ENCODE measurements at regions not wholly inside any gene's neighbourhood (a gene's known extent, or its start where the extent isn't known, plus 50 kb on each side); places are given as distances from the start of the nearest gene placed in this dataset.

GRCh38 chr14:49408187-49408933 is 177.8 kb downstream of the RPS29 start:
- intact Hi-C loops (cut with DNase I) = no loop called here

GRCh38 chr14:49405291-49405690 is 180.9 kb downstream of the RPS29 start:
- intact Hi-C loops (cut with DNase I) = no loop called here
- no peak for DNase-seq (ENCODE audit: low spot score)

More at GRCh38 chr14:49408187-49408933, 177.8 kb downstream of the RPS29 start:
- no peak for DNase-seq (ENCODE audit: low spot score)

GRCh38 chr14:49401373-49401772 is 184.8 kb downstream of the RPS29 start:
- no peak for DNase-seq (ENCODE audit: low spot score)
- intact Hi-C loops (cut with DNase I) = no loop called here

DNA sequence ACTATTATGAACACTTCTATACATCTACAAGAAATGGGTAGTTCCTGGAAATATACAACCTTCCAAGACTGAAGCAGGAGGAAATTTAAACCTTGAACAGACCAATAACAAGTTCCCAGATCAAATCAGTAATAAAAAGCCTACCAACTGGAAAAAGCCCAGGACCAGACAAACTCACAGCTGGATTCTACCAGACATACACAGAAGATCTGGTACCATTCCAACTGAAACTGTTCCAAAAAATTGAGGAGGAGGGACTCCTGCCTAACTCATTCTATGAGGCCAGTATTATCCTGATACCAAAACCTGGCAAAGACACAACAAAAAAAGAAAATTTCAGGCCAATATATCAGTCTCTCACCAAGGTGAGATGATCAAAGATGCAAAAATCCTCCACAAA is 189.4 kb downstream of the RPS29 start:
- no peak for DNase-seq (ENCODE audit: low spot score)
- intact Hi-C loops (cut with DNase I) = no loop called here

DNA sequence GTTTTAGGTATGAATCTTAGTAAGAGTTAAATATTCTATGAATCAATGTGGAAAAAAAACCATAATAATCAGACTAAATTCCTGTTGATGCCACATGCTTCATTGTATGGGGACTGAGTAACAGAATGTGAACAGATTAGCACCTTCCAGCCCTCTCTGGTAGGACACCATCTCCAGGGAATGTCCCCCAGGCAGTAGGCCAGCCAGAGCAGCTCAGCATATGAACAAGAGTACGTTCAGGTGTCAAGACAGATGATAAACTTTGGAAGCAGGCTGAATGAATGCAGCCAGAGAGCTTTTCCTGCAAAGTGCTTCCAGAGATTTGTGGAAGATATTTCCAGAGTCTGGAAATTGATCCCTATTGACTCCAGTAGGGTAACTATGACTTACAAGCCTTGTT is 204.4 kb downstream of the RPS29 start:
- intact Hi-C loops (cut with DNase I) = no loop called here
- no peak for DNase-seq (ENCODE audit: low spot score)

GRCh38 chr14:49367696-49368095 is 218.5 kb downstream of the RPS29 start:
- intact Hi-C loops (cut with DNase I) = no loop called here
- DNase-seq (ENCODE audit: low spot score) = no peak

DNA sequence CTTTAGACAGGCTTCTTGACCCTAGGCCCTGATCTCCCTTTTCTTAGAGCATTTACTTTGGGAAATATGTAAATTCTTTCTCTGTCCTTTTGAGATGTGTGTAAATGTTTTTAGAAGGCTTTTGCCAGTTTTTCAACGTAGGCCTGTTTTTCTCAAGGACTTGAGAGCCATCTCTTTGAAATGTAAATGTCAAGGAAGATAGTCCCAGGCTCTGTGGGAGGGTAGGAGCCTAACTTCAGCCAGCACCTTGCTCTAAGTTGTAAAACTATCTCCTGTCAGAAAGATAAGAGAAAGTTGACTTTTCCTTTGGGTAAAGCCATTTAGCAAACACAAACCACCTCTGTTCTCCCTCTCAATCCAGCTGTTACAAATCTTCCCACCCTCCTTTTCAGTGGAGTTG is 219.8 kb downstream of the RPS29 start:
- no peak for DNase-seq (ENCODE audit: low spot score)
- intact Hi-C loops (cut with DNase I) = no loop called here

DNA sequence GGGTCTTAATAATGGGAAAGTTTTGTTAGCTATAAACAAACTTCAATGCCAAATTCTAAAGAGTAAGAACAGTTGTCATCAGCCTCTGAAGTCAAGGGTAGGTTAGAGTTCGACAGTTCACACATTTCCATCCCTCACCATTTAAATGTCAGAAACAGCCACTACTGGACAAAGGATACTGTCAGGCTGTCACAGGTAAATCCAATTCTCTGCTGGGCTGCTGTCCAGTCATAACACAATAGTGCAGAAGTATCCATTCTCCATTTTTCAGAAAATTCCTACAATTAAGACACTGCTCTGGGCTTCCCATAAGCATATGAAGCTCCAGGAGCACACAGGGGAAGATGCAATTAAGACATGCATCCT is 221.4 kb downstream of the RPS29 start:
- intact Hi-C loops (cut with DNase I) = no loop called here
- DNase-seq (ENCODE audit: low spot score) = no peak

GRCh38 chr14:49363821-49364751 is 222.1 kb downstream of the RPS29 start:
- no peak for DNase-seq (ENCODE audit: low spot score)
- intact Hi-C loops (cut with DNase I) = no loop called here

DNA sequence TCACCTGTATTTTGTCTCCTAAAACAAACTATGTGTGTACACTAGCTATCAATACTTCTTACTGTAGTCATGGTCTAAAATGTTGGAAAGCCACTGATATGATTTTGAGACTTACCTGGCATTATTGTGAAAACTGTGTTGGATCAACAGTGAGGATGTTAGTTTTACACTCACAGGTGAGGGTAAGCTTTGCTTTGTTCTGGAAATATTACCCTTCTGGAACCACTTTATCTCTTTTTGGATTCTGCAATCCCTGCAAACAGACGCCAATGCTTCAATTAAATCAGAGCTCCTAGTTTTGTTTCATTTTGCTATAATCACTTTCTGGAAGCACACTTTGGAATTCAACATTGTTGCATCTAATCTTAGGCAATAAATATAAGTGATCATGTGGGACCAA is 223.3 kb downstream of the RPS29 start:
- intact Hi-C loops (cut with DNase I) = no loop called here

GRCh38 chr14:49339130-49339529 is 247.1 kb downstream of the RPS29 start:
- no peak for DNase-seq (ENCODE audit: low spot score)
- intact Hi-C loops (cut with DNase I) = no loop called here

More for the DNA sequence above, 223.3 kb downstream of the RPS29 start:
- no peak for DNase-seq (ENCODE audit: low spot score)

- DNase-seq (ENCODE audit: low spot score) = no peak
- intact Hi-C loops (cut with DNase I) = no loop called here
Observed at GRCh38 chr14:49319810-49320209, 266.4 kb downstream of the RPS29 start.

DNA sequence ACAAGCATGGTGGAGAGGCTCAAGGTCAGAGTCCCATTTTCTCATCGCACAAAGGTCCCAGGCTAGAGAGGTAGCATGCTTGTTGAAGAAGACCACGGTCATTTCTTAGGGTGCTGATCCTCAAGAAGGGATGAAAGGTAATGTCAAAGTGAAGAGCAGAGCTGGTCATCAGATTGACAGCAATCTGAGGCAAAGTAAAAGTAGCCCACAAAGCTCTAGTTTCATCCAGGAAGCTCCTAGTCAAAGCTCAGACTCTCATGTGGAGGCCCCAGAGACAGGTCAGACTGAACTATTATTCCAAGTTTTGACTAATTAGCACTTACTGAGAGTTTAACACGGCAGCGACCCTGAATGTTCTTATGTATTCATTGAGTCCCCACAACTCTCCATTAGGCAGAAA is 270.6 kb downstream of the RPS29 start:
- intact Hi-C loops (cut with DNase I) = no loop called here
- no peak for DNase-seq (ENCODE audit: low spot score)

GRCh38 chr14:49314737-49315136 is 271.4 kb downstream of the RPS29 start:
- intact Hi-C loops (cut with DNase I) = no loop called here
- no peak for DNase-seq (ENCODE audit: low spot score)

DNA sequence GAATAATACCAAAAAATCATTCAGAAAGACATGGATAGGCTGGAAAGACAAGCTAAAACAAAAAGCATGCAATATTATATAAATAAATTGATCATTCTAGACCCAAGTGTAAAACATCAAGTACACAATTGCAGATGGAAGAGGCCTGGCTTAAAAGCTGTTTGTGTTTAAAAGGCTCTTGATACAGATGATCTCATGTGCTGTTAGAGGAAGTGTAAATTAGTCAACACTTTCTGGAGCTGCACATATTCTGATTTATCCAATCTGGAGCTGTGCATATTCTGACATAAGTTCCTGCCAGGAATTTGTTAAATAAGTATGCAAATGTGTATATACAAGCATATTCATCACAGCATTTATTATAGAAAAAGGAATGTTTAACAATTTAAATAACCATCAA is 273.1 kb downstream of the RPS29 start:
- no peak for DNase-seq (ENCODE audit: low spot score)
- intact Hi-C loops (cut with DNase I) = no loop called here

DNA sequence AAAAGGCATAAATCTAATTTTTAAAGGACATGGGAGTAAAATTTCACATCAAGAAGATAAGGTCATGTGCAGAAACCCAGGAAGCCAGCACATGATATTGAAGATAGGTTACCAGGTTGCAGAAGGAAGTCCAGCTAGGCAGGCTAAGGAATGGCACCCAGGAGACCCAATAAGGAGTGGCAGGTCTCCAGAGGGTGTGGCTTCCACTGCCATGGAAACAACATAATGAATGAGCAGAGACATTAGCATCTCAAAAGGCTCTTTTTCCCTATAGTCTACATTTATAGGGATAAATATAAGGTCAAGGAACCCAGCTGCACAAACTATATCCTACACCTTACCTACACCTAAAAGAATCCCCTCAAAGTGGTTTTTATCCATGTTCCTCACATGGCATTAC is 275.9 kb downstream of the RPS29 start:
- DNase-seq (ENCODE audit: low spot score) = no peak
- intact Hi-C loops (cut with DNase I) = no loop called here

DNA sequence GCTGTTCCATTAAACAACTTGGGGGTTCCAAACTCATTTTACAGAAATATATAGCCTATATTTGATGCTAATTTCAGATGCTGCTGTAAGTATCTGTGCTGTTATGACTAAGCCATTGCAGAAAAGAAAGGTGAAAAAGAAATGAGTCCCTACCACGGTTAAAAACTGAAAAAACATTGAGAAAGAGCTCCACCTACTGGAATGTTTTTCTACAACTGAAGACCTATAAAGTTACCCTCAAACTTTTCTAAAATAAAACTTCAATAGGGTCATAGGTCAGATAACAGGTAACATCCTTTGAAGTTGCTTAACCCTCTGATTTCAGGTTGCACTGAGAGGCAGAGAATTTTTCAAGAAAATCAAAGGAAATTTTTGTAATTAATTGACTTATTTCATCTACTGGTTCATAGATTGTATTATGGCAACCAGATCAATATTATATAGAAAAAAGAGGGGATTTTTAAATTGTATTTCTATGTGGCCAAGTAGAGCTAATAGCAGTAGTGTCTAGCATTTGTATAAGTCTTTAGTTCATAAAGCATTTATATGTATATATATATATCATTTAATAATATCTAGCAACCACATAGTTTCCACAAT is 279.9 kb downstream of the RPS29 start:
- intact Hi-C loops (cut with DNase I) = no loop called here
- no peak for DNase-seq (ENCODE audit: low spot score)

DNA sequence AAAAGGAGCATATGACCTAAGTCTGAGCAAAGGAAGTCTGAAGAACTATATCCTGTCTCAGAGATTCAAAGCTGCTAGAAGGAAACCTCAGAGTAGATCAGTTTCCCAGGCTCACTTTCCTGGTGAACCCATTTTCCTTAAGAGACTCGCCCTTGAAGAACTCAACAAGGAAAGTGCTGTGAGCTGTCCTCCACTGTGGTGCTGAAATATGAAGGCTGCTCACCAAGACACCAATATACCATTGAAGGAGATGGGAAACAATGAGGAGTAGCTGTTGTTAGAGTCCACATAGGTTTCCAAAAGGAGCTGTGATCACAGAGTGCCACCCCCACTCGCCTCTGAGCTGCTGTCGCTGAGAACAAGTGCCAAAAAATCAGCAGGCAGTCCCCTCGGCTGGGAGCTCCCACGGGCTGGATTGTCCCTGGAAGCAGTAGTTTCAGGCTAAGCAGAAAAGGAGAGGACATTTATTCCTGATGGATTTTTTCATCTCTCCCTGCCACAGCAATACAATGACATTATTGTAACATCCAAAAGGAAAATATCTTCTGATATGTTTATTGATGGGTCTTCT is 282.1 kb downstream of the RPS29 start:
- intact Hi-C loops (cut with DNase I) = no loop called here
- DNase-seq (ENCODE audit: low spot score) = no peak

DNA sequence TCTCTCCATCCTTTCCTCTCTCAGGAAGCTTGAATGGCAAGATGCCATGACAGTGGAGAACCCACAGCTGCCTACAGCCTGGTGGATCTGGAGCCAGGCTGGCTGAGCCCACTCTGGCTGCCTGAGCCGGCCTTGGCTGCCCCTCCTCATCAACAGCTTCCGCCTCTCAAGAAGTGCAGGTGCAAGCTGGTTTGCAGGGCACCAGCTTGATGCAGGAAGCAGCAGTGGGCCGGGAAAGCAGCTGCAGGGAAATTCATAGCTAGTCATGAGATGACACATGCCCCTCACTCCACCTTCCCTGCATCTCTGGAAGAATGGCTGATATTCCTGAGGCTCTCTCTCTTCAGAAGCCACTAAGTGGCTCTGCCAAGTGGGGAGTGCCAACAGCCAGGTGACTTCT is 289.1 kb downstream of the RPS29 start:
- no peak for DNase-seq (ENCODE audit: low spot score)
- intact Hi-C loops (cut with DNase I) = no loop called here

GRCh38 chr14:49294621-49295148 is 291.5 kb downstream of the RPS29 start:
- DNase-seq (ENCODE audit: low spot score) = no peak
- intact Hi-C loops (cut with DNase I) = no loop called here
